CD4-positive, alpha-beta T cell treated with Interleukin-4 for 4 hours (primary cell): ENCODE measurements at regions not wholly inside any gene's neighbourhood (a gene's known extent, or its start where the extent isn't known, plus 50 kb on each side); places are given as distances from the start of the nearest gene placed in this dataset.

Experiments used
- DNase-seq: peaks from one replicate; pipeline ENCODE4 v3.0.0-alpha.2; 2020

DNA sequence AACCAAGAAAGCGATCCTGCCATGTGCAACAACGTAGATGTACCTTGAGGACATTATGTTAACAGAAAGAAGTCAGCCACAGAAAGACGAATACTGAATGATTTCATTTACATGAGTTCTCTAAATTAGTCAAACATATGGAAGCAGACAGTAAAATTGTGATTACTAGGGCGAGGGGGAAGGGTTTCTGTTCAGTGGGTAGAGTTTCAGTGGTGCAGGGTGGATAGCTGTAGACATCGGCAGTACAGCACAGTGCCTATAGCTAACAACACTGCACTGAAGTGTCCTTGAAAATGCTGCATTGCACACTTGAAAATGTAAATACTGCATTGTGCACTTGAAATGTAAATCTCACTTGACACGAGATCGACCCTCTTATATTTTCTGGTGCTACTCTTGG lies 275.3 kb downstream of the GALR1 start:
- no peak for DNase-seq

- no peak for DNase-seq
Measured at GRCh38 chr18:77526962-77527361, 277.3 kb downstream of the GALR1 start.

DNA sequence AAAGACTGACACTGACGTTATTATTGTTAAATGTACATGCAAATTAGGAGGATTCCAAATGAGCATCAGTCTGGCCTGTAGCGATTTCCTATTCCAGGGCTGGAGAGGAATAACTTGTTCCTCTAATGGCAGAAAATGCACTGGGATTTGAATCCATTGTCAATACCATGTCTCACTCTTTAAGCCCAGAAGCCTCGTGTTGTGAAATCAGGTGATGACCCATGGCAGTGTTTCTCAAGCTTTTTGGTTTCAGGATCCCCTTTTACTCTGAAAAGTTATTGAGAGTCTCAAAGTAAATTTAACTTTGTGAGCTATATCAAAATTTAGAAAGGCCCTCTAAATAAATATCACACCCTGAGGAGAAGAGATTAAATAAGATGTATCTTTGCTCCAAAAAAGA lies 279.2 kb downstream of the GALR1 start:
- no peak for DNase-seq

GRCh38 chr18:77529492-77530176 lies 280.0 kb downstream of the GALR1 start:
- no peak for DNase-seq

DNA sequence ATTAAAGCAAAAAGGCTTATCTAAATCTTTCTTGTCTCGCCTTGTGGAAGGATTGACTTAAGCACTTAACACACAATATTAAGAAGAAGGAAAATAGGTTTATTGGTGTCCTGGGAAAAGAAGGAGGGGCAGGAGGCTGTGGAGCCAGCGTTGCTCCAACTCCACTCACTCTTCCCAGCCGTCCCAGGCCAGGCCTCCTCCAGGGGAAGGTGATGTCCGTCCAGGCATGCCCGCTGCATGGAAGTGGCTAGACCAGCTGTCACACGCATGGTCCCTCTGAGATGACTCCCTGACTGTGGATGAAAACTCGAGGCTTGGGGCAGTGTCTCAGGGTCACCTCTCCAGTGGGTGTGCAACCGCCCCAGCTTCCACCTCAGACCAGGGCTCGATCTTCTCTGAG lies 281.1 kb downstream of the GALR1 start:
- DNase-seq: no peak

GRCh38 chr18:77539860-77540259 lies 290.2 kb downstream of the GALR1 start:
- no peak for DNase-seq

DNA sequence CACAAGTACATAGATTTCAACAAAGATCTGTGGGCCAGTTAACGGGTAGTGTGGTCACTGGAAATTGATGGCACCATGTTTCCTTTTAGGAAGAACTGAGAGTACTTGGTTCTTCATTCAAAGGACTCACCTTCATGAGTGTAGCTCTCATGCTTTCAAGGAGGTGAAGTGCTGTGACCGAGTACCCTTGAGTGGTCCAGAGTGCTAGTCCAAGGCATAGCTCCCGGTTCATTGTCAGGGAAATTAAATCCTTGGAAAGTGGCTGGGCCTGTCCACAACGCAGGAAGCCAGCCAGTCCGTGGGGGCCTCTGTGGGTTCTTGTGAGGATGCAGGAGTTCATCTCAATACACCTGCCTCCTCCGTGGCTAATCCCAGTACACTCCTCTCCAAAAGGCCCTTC lies 295.1 kb downstream of the GALR1 start:
- no peak for DNase-seq

DNA sequence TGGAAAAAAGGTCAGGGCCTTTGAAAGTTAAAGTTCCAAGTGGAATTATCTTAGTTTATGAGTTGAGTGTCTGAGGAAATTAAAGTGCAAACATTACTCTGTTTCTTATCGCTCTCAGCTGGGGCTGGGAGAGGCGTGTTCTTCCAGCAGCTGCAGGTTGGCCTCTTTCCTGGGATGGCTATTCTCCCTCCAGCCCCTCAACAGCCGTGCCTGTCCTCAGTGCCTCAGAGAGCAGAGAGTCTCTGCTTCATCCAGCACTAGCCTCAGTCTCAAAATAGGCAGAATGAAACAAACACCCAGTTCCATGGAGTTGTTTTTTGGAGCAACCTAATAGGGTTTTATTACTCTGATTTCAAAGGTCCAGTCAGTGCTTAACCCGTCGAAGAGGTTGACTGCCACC lies 298.1 kb downstream of the GALR1 start:
- DNase-seq: no peak

DNA sequence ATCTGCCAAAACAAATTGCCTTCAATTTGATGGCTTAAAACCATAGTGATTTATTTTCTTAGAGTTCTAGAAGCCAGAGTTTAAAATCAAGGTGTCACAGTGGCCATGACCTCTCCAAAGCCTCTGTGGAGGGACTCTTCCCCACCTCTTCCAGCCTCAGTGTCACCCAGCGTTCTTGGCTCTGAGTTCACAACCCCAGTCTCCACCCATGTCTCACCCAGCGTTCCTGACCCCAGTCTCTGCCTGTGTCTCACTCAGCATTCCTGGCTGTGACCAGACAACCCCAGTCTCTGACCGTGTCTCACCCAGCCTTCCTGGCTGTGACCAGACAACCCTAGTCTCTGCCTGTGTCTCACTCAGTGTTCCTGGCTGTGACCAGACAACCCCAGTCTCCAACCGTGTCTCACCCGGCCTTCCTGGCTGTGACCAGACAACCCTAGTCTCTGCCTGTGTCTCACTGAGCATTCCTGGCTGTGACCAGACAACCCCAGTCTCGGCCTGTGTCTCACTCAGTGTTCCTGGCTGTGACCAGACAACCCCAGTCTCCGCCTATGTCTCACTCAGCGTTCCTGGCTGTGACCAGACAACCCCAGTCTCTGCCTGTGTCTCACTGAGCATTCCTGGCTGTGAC lies 299.3 kb downstream of the GALR1 start:
- no peak for DNase-seq

DNA sequence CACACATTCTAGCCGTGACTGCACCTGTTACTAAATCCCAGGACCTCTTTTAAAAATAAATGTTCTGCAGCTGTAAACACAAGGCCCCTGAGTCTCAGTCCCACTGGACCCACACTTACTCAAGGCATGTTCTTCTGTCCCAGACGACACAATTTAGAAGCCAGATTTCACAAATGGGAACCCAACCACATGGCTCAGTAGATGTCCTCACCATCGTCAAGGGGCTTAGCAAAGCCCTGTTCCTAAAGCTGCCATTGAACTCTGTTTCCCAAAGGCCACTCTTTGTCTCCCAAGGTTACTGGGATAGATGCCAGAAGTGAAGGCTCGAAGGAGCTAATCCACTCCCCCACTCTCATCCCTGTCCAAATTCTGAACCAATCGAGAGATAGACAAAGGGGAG lies 301.0 kb downstream of the GALR1 start:
- DNase-seq: no peak

- no peak for DNase-seq
Measured at GRCh38 chr18:77551055-77551454, 301.4 kb downstream of the GALR1 start.

DNA sequence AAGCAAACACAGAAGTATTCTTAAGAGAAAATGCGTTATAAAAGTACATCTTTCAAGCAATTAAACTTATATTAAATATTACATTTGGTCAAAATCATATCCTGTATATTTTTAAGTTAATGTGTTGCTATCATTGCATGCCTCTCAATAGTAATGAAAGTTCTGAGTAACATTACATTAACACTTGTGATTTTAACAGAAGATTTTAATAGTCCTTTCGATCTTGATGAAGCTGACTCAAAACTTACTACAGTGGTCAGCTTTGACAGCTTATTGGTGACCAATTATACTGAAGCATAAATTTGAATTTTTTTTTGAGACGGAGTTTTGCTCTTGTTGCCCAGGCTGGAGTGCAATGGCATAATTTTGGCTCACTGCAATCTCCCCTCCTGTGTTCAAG lies 303.3 kb downstream of the GALR1 start:
- no peak for DNase-seq

GRCh38 chr18:77554061-77554460 lies 304.4 kb downstream of the GALR1 start:
- DNase-seq: no peak

DNA sequence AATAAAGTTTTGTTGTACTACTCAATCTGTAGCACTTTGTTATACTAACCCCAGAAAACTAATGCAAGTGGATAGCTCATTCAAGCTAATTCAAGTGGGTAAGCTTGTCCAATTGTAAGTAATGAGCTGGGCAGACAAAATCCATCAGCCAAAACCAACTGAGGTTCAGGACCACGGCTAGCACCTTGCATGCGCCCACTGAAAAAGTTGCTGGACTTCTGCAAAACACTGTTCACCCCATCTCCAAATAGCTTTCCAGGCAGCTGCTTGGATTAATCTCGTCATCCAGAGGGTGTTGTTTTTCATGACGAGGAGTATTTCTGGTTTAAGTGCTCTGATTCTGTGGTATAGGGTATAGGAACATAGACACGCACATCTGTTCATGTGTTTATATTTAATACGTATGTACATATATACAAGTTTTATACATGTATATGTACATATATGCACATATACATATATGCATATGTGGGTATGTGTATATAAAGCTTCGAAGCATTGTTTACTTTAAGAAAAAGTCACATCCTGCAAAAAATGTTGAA lies 307.5 kb downstream of the GALR1 start:
- DNase-seq: no peak

- no peak for DNase-seq
Measured at GRCh38 chr18:77559274-77559910, 309.7 kb downstream of the GALR1 start.

DNA sequence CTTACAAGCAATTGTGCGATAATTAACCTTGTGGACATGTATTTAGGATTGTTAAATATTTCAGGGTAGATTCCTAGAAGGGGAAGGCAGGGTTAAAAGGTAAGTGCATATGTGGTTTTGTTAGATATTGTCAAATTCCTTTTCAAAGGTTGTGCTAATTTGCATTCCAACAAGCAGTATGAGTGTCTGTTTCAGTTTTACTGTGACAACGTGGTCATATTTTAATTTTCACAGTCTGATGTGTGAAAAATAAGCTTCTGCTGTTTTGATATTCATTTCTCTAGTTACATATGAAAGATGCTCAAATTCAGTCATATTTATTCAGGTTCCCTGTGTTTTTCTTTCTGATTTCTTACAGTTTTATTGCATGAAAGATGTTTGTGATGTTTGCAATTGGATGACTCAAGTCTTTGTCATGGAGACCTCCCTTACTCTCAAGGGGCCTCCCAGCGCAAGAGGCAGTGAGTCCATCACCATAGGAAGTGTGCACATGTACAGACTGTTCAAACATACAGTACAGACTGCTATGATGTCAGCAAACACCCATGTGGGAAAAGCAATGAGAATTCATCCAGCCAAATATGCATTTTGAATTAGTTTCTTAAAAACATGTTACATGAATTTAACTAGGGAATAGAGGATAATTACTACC lies 310.8 kb downstream of the GALR1 start:
- DNase-seq: no peak

GRCh38 chr18:77566604-77567003 lies 317.0 kb downstream of the GALR1 start:
- no peak for DNase-seq

DNA sequence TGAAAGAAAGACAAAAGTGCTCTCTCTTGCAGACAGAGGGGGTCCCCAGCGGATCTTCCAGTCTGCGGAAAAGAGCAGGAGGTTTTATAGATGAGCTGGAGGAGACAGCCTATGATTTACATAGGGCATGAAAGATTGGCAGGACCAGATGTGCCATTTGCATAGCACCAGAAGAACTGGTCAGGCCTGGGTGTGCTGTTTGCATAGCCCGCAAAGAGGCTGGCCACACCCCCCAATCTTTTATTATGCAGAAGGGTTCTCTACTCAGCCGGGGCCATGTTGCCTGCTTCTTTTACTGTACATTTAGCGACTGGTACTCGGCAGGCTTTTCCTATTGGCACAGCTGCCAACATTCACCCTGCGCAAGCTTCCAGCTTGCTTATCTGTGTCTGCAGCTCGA lies 317.6 kb downstream of the GALR1 start:
- DNase-seq: no peak

DNA sequence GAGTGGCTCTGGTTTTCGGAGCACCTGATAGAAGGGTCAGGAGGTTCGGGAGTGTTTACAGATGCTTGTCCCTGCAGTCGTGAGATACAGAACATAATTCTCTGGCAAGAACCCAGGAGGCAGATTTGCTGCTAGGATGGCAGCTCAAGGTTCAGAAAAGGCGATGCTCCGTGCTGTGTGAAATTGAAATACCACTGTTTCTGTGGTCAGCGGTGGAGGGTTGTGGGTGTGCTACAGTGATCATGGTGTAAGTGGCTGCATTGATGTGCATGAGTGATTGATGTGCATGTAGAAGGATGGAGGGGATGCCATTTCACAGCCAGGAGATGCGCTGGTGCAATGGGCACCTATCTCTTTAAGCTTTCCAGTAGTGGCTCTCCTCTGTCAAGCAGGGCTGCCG lies 322.1 kb downstream of the GALR1 start:
- no peak for DNase-seq

- no peak for DNase-seq
Measured at GRCh38 chr18:77572537-77572936, 322.9 kb downstream of the GALR1 start.

- no peak for DNase-seq
Measured at GRCh38 chr18:77573571-77573970, 323.9 kb downstream of the GALR1 start.

DNA sequence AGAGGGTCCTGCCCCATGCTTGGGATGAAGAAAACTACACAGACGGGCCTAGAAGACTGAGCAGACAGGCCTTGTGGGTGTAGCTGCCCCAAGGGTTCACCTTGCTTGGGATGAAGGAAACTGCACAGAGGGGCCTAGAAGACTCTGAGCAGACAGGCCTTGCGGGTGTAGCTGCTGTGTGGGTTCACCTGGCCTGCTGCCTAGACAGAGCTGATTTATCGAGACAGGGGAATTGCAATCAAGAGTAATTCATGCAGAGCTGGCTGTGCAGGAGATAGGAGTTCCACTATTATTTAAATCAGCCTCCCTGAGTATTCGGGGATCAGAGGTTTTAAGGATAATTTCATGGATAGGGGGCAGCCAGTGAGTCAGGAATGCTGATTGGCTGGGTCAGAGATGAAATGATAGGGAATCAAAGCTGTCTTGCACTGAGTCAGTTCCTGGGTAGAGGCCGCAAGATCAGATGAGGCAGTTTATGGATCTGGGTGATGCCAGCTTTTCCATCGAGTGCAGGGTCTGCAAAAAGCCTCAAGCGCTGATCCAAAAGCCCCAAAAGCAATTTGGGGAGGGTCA lies 341.4 kb downstream of the GALR1 start:
- no peak for DNase-seq

DNA sequence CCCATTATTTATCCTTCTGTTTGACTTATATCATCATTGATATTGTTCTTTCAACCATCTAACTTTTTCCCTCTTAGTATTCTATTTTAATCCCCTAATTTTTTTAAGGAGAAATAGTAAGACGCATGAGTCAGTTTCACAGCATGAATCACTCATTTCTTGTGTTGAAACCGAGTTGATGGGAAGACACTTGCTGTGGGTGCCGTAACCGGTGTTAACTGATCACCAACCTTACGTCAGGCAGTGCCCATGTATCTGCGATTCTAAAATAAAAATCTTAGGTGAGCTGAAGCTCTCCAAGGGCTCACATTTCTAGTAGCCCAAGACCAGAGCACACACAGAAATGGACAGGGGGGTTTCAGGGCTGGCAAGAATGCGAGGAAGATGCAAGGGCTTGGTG lies 348.1 kb downstream of the GALR1 start:
- DNase-seq: no peak
